Dermis blood vessel endothelial cell (primary cell): ENCODE measurements at regions not wholly inside any gene's neighbourhood (a gene's known extent, or its start where the extent isn't known, plus 50 kb on each side); places are given as distances from the start of the nearest gene placed in this dataset.
"Not testable (repeated sequence)": the region's sequence is repeated elsewhere in the genome, so short reads cannot be mapped to it uniquely, and the experiment has no call there.

Experiments
- DNase-seq: peaks from one replicate; pipeline ENCODE4 v3.0.0; 2010

GRCh38 chr22:26769663-26770062 lies 112.3 kb downstream of the MIAT start:
- DNase-seq = no peak

- DNase-seq = no peak
Observed at GRCh38 chr22:26770624-26771023, 113.2 kb downstream of the MIAT start.

GRCh38 chr22:26773054-26773453 lies 115.7 kb downstream of the MIAT start:
- not testable (repeated sequence) for DNase-seq

GRCh38 chr22:26775394-26775793 lies 118.0 kb downstream of the MIAT start:
- no peak for DNase-seq

GRCh38 chr22:26777156-26777801 lies 119.9 kb downstream of the MIAT start:
- DNase-seq = no peak

GRCh38 chr22:26778372-26778771 lies 121.0 kb downstream of the MIAT start:
- DNase-seq = no peak

GRCh38 chr22:26779108-26779507 lies 121.7 kb downstream of the MIAT start:
- no peak for DNase-seq

GRCh38 chr22:26779929-26780328 lies 122.5 kb downstream of the MIAT start:
- no peak for DNase-seq

- DNase-seq = no peak
Observed at GRCh38 chr22:26780521-26780920, 123.1 kb downstream of the MIAT start.

GRCh38 chr22:26781062-26781461 lies 123.7 kb downstream of the MIAT start:
- no peak for DNase-seq

- DNase-seq = no peak
Observed at GRCh38 chr22:26781596-26781995, 124.2 kb downstream of the MIAT start.

GRCh38 chr22:26783885-26784284 lies 126.5 kb downstream of the MIAT start:
- no peak for DNase-seq

GRCh38 chr22:26784772-26785171 lies 127.4 kb downstream of the MIAT start:
- no peak for DNase-seq

- DNase-seq = no peak
Observed at GRCh38 chr22:26785932-26786331, 128.5 kb downstream of the MIAT start.

- no peak for DNase-seq
Observed at GRCh38 chr22:26786398-26786797, 129.0 kb downstream of the MIAT start.

- no peak for DNase-seq
Observed at GRCh38 chr22:26789951-26790350, 132.6 kb downstream of the MIAT start.

- DNase-seq = no peak
Observed at GRCh38 chr22:26792522-26792921, 135.1 kb downstream of the MIAT start.

- DNase-seq = no peak
Observed at GRCh38 chr22:26796785-26797184, 139.4 kb downstream of the MIAT start.

GRCh38 chr22:26797910-26798309 lies 140.5 kb downstream of the MIAT start:
- DNase-seq = peak; percentile 17

- no peak for DNase-seq
Observed at GRCh38 chr22:26798462-26799065, 141.2 kb downstream of the MIAT start.

- DNase-seq = no peak
Observed at GRCh38 chr22:26800858-26801257, 143.5 kb downstream of the MIAT start.

- DNase-seq = no peak
Observed at GRCh38 chr22:26801449-26801848, 144.1 kb downstream of the MIAT start.

GRCh38 chr22:26804315-26804714 lies 146.9 kb downstream of the MIAT start:
- DNase-seq = no peak

GRCh38 chr22:26804911-26805539 lies 147.6 kb downstream of the MIAT start:
- DNase-seq = no peak
